AG09319 (cell line): ENCODE measurements at regions not wholly inside any gene's neighbourhood (a gene's known extent, or its start where the extent isn't known, plus 50 kb on each side); places are given as distances from the start of the nearest gene placed in this dataset.
"Not testable (repeated sequence)": the region's sequence is repeated elsewhere in the genome, so short reads cannot be mapped to it uniquely, and the experiment has no call there.

ENCODE experiments used
- DNase-seq: peaks from one replicate; pipeline ENCODE4 v3.0.0-alpha.2; 2010; ENCODE audit warnings: low read depth; ENCODE audit errors: extremely low read depth
- CTCF ChIP-seq: IDR thresholded peaks from 2 replicates; pipeline ENCODE4 v1.5.1; 2011; ENCODE audit warnings: low read depth, mild to moderate bottlenecking, inconsistent platforms, low read length, moderate library complexity

- TF ChIP-seq CTCF = no peak; the same call in 1 of the 2 replicates
- no peak for DNase-seq
Measured at GRCh38 chr10:22805304-22805703, 90.9 kb upstream of the PIP4K2A start.

GRCh38 chr10:22803261-22803885, 89.0 kb upstream of the PIP4K2A start:
- TF ChIP-seq CTCF = no peak
- peak; percentile 55 for DNase-seq

- no peak for DNase-seq
- TF ChIP-seq CTCF = no peak
Measured at GRCh38 chr10:22801785-22802184, 87.4 kb upstream of the PIP4K2A start.

GRCh38 chr10:22797796-22798195, 83.4 kb upstream of the PIP4K2A start:
- not testable (repeated sequence) for DNase-seq

GRCh38 chr10:22795546-22795945, 81.2 kb upstream of the PIP4K2A start:
- TF ChIP-seq CTCF = no peak
- DNase-seq = no peak

- DNase-seq = no peak
- no peak for TF ChIP-seq CTCF
Measured at GRCh38 chr10:22792161-22792560, 77.8 kb upstream of the PIP4K2A start.

- no peak for TF ChIP-seq CTCF
- no peak for DNase-seq
Measured at GRCh38 chr10:22791665-22792064, 77.3 kb upstream of the PIP4K2A start.

GRCh38 chr10:22784668-22785067, 70.3 kb upstream of the PIP4K2A start:
- TF ChIP-seq CTCF = no peak
- DNase-seq = no peak
